SK-N-SH treated with all-trans-retinoic acid at 6 μM for 48 hours (cell line): ENCODE measurements at regions not wholly inside any gene's neighbourhood (a gene's known extent, or its start where the extent isn't known, plus 50 kb on each side); places are given as distances from the start of the nearest gene placed in this dataset.

ENCODE experiments used
- ZC3H10 ChIP-seq: fragments of 250-450 bp; sonication (Bioruptor Pico); IDR thresholded peaks from 2 replicates; pipeline ENCODE4 v1.5.1; 2021; ENCODE audit warnings: mild to moderate bottlenecking, moderate library complexity
- ZNF565 ChIP-seq: fragments of 450-650 bp; formaldehyde crosslinking; conservative IDR thresholded peaks from 2 replicates; pipeline ENCODE4 v1.5.0; 2020; ENCODE audit warnings: low read depth, mild to moderate bottlenecking, moderate library complexity
- TF ChIP-seq, protein P1 (sequence below): fragments of 250-450 bp; sonication (Bioruptor Pico); IDR thresholded peaks from 2 replicates; pipeline ENCODE4 v1.5.1; 2021; ENCODE audit warnings: mild to moderate bottlenecking, moderate library complexity
- TF ChIP-seq, protein P2 (sequence below): fragments of 250-450 bp; sonication (Bioruptor Pico); IDR thresholded peaks from 2 replicates; pipeline ENCODE4 v1.8.0; 2020; ENCODE audit warnings: mild to moderate bottlenecking, moderate library complexity, borderline replicate concordance
- TF ChIP-seq, protein P3 (sequence below): fragments of 250-450 bp; sonication (Bioruptor Pico); IDR thresholded peaks from 2 replicates; pipeline ENCODE4 v1.8.0; 2021; ENCODE audit warnings: low read depth, mild to moderate bottlenecking, moderate library complexity, borderline replicate concordance

DNA sequence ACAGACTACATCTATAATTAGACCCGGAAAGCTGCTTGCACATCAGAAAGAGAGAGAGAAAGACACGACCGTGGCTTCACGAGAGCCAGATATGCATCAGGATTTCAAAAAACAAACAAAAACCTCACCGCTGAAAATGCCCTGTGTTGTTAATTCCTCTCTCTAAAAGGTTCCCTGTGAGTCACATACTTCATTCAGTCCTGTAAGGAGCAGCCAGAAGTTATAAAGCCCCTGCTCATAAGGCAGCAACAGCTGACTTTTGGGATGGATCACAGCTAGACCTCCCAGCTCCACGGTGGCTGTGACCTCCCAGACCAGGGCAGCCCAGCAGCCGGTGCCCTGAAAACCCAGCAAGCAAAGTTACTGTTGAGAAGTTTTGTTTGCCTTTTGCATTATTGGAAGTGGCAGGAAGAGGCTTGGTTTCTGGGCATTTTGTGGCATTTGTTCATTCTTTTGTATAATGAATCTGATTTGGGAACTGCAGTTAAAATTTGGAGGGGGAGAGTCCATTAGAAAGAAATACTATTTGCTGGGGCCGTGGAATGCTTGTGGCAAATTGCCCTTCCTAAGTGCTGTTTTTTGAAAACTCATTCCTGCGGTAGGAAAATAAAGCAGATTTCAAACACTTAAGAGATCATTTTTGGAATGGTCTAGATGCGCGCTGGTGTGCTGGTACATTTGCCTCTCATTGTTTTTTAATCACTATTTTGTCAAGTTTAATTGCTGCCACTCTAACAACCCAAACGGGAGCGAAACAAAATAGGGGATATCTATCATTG is 520.4 kb downstream of the BCOR start:
- TF ChIP-seq ZNF565 (no peak), ZC3H10 (no peak)
- TF ChIP-seq, protein P1, sequence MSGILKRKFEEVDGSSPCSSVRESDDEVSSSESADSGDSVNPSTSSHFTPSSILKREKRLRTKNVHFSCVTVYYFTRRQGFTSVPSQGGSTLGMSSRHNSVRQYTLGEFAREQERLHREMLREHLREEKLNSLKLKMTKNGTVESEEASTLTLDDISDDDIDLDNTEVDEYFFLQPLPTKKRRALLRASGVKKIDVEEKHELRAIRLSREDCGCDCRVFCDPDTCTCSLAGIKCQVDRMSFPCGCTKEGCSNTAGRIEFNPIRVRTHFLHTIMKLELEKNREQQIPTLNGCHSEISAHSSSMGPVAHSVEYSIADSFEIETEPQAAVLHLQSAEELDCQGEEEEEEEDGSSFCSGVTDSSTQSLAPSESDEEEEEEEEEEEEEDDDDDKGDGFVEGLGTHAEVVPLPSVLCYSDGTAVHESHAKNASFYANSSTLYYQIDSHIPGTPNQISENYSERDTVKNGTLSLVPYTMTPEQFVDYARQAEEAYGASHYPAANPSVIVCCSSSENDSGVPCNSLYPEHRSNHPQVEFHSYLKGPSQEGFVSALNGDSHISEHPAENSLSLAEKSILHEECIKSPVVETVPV (CRISPR knock-in tag), result no peak
- TF ChIP-seq, protein P2, sequence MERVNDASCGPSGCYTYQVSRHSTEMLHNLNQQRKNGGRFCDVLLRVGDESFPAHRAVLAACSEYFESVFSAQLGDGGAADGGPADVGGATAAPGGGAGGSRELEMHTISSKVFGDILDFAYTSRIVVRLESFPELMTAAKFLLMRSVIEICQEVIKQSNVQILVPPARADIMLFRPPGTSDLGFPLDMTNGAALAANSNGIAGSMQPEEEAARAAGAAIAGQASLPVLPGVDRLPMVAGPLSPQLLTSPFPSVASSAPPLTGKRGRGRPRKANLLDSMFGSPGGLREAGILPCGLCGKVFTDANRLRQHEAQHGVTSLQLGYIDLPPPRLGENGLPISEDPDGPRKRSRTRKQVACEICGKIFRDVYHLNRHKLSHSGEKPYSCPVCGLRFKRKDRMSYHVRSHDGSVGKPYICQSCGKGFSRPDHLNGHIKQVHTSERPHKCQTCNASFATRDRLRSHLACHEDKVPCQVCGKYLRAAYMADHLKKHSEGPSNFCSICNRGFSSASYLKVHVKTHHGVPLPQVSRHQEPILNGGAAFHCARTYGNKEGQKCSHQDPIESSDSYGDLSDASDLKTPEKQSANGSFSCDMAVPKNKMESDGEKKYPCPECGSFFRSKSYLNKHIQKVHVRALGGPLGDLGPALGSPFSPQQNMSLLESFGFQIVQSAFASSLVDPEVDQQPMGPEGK (CRISPR knock-in tag), result no peak
- TF ChIP-seq, protein P3, sequence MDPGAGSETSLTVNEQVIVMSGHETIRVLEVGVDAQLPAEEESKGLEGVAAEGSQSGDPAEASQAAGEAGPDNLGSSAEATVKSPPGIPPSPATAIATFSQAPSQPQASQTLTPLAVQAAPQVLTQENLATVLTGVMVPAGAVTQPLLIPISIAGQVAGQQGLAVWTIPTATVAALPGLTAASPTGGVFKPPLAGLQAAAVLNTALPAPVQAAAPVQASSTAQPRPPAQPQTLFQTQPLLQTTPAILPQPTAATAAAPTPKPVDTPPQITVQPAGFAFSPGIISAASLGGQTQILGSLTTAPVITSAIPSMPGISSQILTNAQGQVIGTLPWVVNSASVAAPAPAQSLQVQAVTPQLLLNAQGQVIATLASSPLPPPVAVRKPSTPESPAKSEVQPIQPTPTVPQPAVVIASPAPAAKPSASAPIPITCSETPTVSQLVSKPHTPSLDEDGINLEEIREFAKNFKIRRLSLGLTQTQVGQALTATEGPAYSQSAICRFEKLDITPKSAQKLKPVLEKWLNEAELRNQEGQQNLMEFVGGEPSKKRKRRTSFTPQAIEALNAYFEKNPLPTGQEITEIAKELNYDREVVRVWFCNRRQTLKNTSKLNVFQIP (CRISPR knock-in tag), result no peak
